HG02623 (cell line): ENCODE measurements at regions not wholly inside any gene's neighbourhood (a gene's known extent, or its start where the extent isn't known, plus 50 kb on each side); places are given as distances from the start of the nearest gene placed in this dataset.

ENCODE experiments used
- ATAC-seq: cut with Tn5 transposase; IDR thresholded peaks from one replicate; pipeline ENCODE4 v1.9.1; 2021; ENCODE audit warnings: moderate library complexity; ENCODE audit not compliant: unreplicated experiment

- ATAC-seq, result no peak
These were observed 801.5 kb downstream of the CDH9 start for GRCh38 chr5:26236936-26237335.

- ATAC-seq, result no peak
These were observed 805.7 kb downstream of the CDH9 start for GRCh38 chr5:26232706-26233105.

- no peak for ATAC-seq
These were observed 807.1 kb downstream of the CDH9 start for GRCh38 chr5:26231316-26231715.

- no peak for ATAC-seq
These were observed 808.5 kb downstream of the CDH9 start for GRCh38 chr5:26229848-26230247.

- ATAC-seq, result no peak
These were observed 811.1 kb downstream of the CDH9 start for GRCh38 chr5:26227245-26227644.

GRCh38 chr5:26205121-26205520 is 833.3 kb downstream of the CDH9 start:
- no peak for ATAC-seq

GRCh38 chr5:26193626-26194025 is 844.8 kb downstream of the CDH9 start:
- ATAC-seq, result no peak

GRCh38 chr5:26192486-26192885 is 845.9 kb downstream of the CDH9 start:
- no peak for ATAC-seq

GRCh38 chr5:26181582-26181981 is 856.8 kb downstream of the CDH9 start:
- no peak for ATAC-seq

GRCh38 chr5:26148569-26149107 is 889.7 kb downstream of the CDH9 start:
- no peak for ATAC-seq

- no peak for ATAC-seq
These were observed 895.1 kb downstream of the CDH9 start for GRCh38 chr5:26143259-26143658.

- no peak for ATAC-seq
These were observed 917.0 kb downstream of the CDH9 start for GRCh38 chr5:26121338-26121737.

- ATAC-seq, result no peak
These were observed 934.2 kb downstream of the CDH9 start for GRCh38 chr5:26104175-26104574.

GRCh38 chr5:26060212-26060611 is 978.2 kb downstream of the CDH9 start:
- no peak for ATAC-seq

GRCh38 chr5:26054594-26054993 is 983.8 kb downstream of the CDH9 start:
- no peak for ATAC-seq

- no peak for ATAC-seq
These were observed 1003.6 kb downstream of the CDH9 start for GRCh38 chr5:26034813-26035212.

GRCh38 chr5:26031481-26031880 is 1006.9 kb downstream of the CDH9 start:
- ATAC-seq, result no peak

- no peak for ATAC-seq
These were observed 1012.3 kb downstream of the CDH9 start for GRCh38 chr5:26026044-26026443.

- no peak for ATAC-seq
These were observed 1013.6 kb downstream of the CDH9 start for GRCh38 chr5:26024774-26025173.

- no peak for ATAC-seq
These were observed 1015.0 kb downstream of the CDH9 start for GRCh38 chr5:26023361-26023760.

- ATAC-seq, result no peak
These were observed 1024.2 kb downstream of the CDH9 start for GRCh38 chr5:26014206-26014605.

GRCh38 chr5:26012078-26012477 is 1026.3 kb downstream of the CDH9 start:
- no peak for ATAC-seq

- no peak for ATAC-seq
These were observed 1028.6 kb downstream of the CDH9 start for GRCh38 chr5:26009742-26010141.

GRCh38 chr5:26003966-26004365 is 1034.4 kb downstream of the CDH9 start:
- no peak for ATAC-seq
